ENCODE measurements at regions not wholly inside any gene's neighbourhood (a gene's known extent, or its start where the extent isn't known, plus 50 kb on each side); places are given as distances from the start of the nearest gene placed in this dataset.

DNA sequence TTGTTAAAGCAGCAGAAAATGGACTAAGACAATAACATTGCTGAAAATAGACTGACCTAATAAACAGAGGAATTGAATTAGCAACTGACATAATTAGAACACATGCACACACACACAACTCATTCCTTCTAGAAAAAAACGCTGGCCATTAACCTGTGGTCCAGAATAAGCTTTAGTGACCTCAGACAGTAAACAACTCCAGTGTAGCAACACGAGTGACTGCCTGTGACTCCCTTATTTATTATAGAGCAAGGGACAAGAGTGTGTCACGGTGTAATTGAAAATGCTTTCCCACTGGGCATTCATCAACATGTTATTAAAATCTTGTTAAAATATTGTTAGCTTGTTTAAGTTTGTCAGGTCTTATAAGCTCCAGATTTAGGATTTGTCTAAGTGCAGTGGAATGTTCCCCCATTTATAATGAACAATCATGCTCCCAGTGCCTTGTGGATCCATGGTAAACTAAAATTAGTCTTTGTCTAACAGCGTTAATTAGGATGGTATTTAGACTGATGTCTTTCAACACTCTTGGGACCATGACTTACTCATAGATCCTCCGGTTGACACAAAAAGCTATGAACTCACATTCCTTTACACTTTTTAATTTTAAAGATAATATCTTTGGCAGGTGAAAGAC, 111.7 kb upstream of the IRS2 start:
- no peak for FAIRE-seq
- CTCF ChIA-PET (ENCODE audit: partially characterized antibody), result no interaction called here

More for the DNA sequence above, 111.7 kb upstream of the IRS2 start:
- 92% methylated on average over 5 of the region's 5 CpGs; no CpG with 5 or more reads in 1 of the 2 experiments for WGBS, 2 experiments (ENCODE audit: extremely low coverage in 1 of 2, insufficient coverage in 1 of 2, insufficient read length in 1 of 2, insufficient replicate concordance in 2 of 2, low coverage in 1 of 2, low lambda C conversion rate in 2 of 2, missing lambda C conversion rate in 1 of 2)
- no peak overlapping the region for H3K4me3 ChIP-seq (ENCODE audit: extremely low read depth in 1 of 4, insufficient read depth in 2 of 4, low read depth in 3 of 4, low read length in 4 of 4)
- no peak overlapping the region for H2BK5ac ChIP-seq (ENCODE audit: low read depth, low read length)
- H2AFZ ChIP-seq (ENCODE audit: low read length), result no peak overlapping the region
- H3K27ac ChIP-seq (ENCODE audit: low read depth, low read length), result no peak overlapping the region
- H3K27me3 ChIP-seq (replicated peaks in 1 of 4; ENCODE audit: control insufficient read depth in 3 of 4, extremely low read depth in 1 of 4, insufficient read depth in 3 of 4, low read length in 3 of 4), result no peaks in the 10 kb centered on the region
- H4K8ac ChIP-seq (ENCODE audit: extremely low read depth, insufficient read depth, low read length), result no peak overlapping the region
- no peaks in the 10 kb centered on the region for H3K23me2 ChIP-seq (ENCODE audit: low read depth, low read length)
- no peak overlapping the region for H2AK5ac ChIP-seq (ENCODE audit: low read depth, low read length)
- no peak overlapping the region for H3K56ac ChIP-seq (replicated peaks; ENCODE audit: insufficient read length, low read depth, low read length)
- H3K4ac ChIP-seq (replicated peaks; ENCODE audit: insufficient read length, low read depth, low read length), result no peak overlapping the region
- H3K18ac ChIP-seq (ENCODE audit: extremely low read depth, low read length), result no peak overlapping the region
- H2BK120ac ChIP-seq (replicated peaks; ENCODE audit: low read depth, low read length), result no peak overlapping the region
- no peaks in the 10 kb centered on the region for H3K36me3 ChIP-seq (ENCODE audit: control insufficient read depth in 2 of 4, insufficient read depth in 4 of 4, low read length in 3 of 4)
- DNase-seq (ENCODE audit: low read depth in 1 of 2, low spot score in 2 of 2), result no peak
- TF ChIP-seq TAF1 (IDR thresholded peaks at IDR 0.05; ENCODE audit: low read depth, low read length) (no peak), CBX5 (IDR thresholded peaks at IDR 0.05; ENCODE audit: low read depth, low read length) (no peak), EP300 (IDR thresholded peaks at IDR 0.05; ENCODE audit: borderline replicate concordance in 1 of 2, low read depth in 2 of 2, low read length in 2 of 2) (no peak), POLR2A (IDR thresholded peaks at IDR 0.05; ENCODE audit: control extremely low read depth in 1 of 2, low read depth in 2 of 2, low read length in 2 of 2) (no peak), JUND (IDR thresholded peaks at IDR 0.05; ENCODE audit: low read length) (no peak), HDAC2 (IDR thresholded peaks at IDR 0.05; ENCODE audit: borderline replicate concordance in 1 of 2, low read depth in 2 of 2, low read length in 2 of 2) (no peak), NANOG (IDR thresholded peaks at IDR 0.05; ENCODE audit: insufficient read depth, low read depth, low read length, poor library complexity, severe bottlenecking) (no peak), RBBP5 (IDR thresholded peaks at IDR 0.05; ENCODE audit: borderline replicate concordance, low read depth, low read length) (no peak), TBP (IDR thresholded peaks at IDR 0.05; ENCODE audit: low read depth, low read length) (no peak), EZH2 (IDR thresholded peaks at IDR 0.05; ENCODE audit: low read depth, low read length, severe bottlenecking) (no peak), KDM4A (IDR thresholded peaks at IDR 0.05; ENCODE audit: low read depth, low read length, severe bottlenecking) (no peak)
- TF ChIP-seq, protein P1, sequence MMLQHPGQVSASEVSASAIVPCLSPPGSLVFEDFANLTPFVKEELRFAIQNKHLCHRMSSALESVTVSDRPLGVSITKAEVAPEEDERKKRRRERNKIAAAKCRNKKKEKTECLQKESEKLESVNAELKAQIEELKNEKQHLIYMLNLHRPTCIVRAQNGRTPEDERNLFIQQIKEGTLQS (IDR thresholded peaks at IDR 0.05; ENCODE audit: insufficient read depth, low read depth, low read length), result no peak
- H3K4me1 ChIP-seq (replicated peaks in 1 of 4; ENCODE audit: control insufficient read depth in 3 of 4, insufficient read depth in 4 of 4, low read length in 3 of 4), result peaks cover 0 to 3% (median 0%) of the 10 kb centered on the region in 4 experiments; a peak in 1 of 7 replicates
- no peak overlapping the region for H2BK15ac ChIP-seq (ENCODE audit: low read length)
- no peak overlapping the region for H3K9ac ChIP-seq (replicated peaks in 1 of 4; ENCODE audit: extremely low read depth in 1 of 4, low read depth in 3 of 4, low read length in 3 of 4)
- no peak overlapping the region for H3K4me2 ChIP-seq (ENCODE audit: insufficient read depth in 1 of 2, low read depth in 2 of 2, low read length in 2 of 2)
- no peaks in the 10 kb centered on the region for H3K79me1 ChIP-seq (ENCODE audit: low read depth, low read length)
- no peak overlapping the region for H3K23ac ChIP-seq (ENCODE audit: insufficient read length)
- H4K20me1 ChIP-seq (replicated peaks in 1 of 2; ENCODE audit: control insufficient read depth in 1 of 2, insufficient read depth in 2 of 2, low read length in 2 of 2), result no peaks in the 10 kb centered on the region
- H3K9me3 ChIP-seq (ENCODE audit: insufficient read depth in 2 of 2, low read depth in 1 of 2, low read length in 1 of 2), result no peaks in the 10 kb centered on the region
- no peak overlapping the region for H3K14ac ChIP-seq (ENCODE audit: insufficient read length)
- no peaks in the 10 kb centered on the region for H3K79me2 ChIP-seq (ENCODE audit: control insufficient read depth in 1 of 2, insufficient read depth in 2 of 2, low read length in 2 of 2)
- POLR2A ChIA-PET (ENCODE audit: partially characterized antibody), result no interaction called here
- no peak overlapping the region for H2BK20ac ChIP-seq (ENCODE audit: low read length)
- H4K91ac ChIP-seq (replicated peaks; ENCODE audit: insufficient read length, low read length), result no peak overlapping the region
- no peak overlapping the region for H4K5ac ChIP-seq (ENCODE audit: insufficient read length, low read depth, low read length)
- H2BK12ac ChIP-seq (ENCODE audit: low read depth, low read length), result no peak overlapping the region

Measured in H1 (cell line).